Activated CD8-positive, alpha-beta memory T cell treated with anti-CD3 and anti-CD28 coated beads, Interleukin-2, amount 10 ng/mL, durations not matched to agents 7 days and 5 days (primary cell): ENCODE measurements at regions not wholly inside any gene's neighbourhood (a gene's known extent, or its start where the extent isn't known, plus 50 kb on each side); places are given as distances from the start of the nearest gene placed in this dataset.

Experiments
- ATAC-seq: fragments of 150-1000 bp; cut with Tn5 transposase; one replicate; pipeline ENCODE4 v1.10.0; 2021; ENCODE audit warnings: moderate library complexity
- CTCF ChIA-PET: fragments of 350-600 bp; sonication (Branson Sonifier 250); formaldehyde crosslinking; loops from one replicate; lab custom pipeline; 2021; ENCODE audit warnings: antibody characterized with exemption; lab: Charles Lee
- DNase-seq: peaks from one replicate; pipeline ENCODE4 v3.0.0-alpha.2; 2020
- H3K27ac Mint-ChIP-seq: one replicate; pipeline ENCODE4 v1.8.0; 2021; ENCODE audit warnings: mild to moderate bottlenecking, mixed read lengths
- H3K27me3 Mint-ChIP-seq: one replicate; pipeline ENCODE4 v1.8.0; 2021; ENCODE audit warnings: mixed read lengths
- H3K36me3 Mint-ChIP-seq: one replicate; pipeline ENCODE4 v1.8.0; 2021; ENCODE audit warnings: mild to moderate bottlenecking, mixed read lengths
- H3K4me1 Mint-ChIP-seq: one replicate; pipeline ENCODE4 v1.8.0; 2021; ENCODE audit warnings: mixed read lengths
- H3K4me3 Mint-ChIP-seq: one replicate; pipeline ENCODE4 v1.8.0; 2021; ENCODE audit warnings: mild to moderate bottlenecking, moderate library complexity, mixed read lengths
- H3K9me3 Mint-ChIP-seq: one replicate; pipeline ENCODE4 v1.8.0; 2022; ENCODE audit warnings: low read depth, mixed read lengths

- Mint-ChIP-seq H3K27me3 (peaks cover 39% of the 10 kb centered on the region), H3K4me1 (peaks cover 4% of the 10 kb centered on the region), H3K36me3 (no peaks in the 10 kb centered on the region), H3K9me3 (no peaks in the 10 kb centered on the region), H3K27ac (no peak overlapping the region), H3K4me3 (no peak overlapping the region)
- CTCF ChIA-PET = interaction anchor here (2.0 kb wide), 1 partner anchor 194 kb away, joined by 10 read pairs; no protein-coding TSS in a partner anchor
- DNase-seq (no peak), ATAC-seq (no peak)
These were observed 87.7 kb upstream of the CCL2 start for GRCh38 chr17:34167354-34167753.

GRCh38 chr17:34168989-34169388, 86.1 kb upstream of the CCL2 start:
- Mint-ChIP-seq H3K4me1 (peaks cover 4% of the 10 kb centered on the region), H3K36me3 (no peaks in the 10 kb centered on the region), H3K27ac (no peak overlapping the region), H3K27me3 (peaks cover 32% of the 10 kb centered on the region), H3K4me3 (no peak overlapping the region), H3K9me3 (no peaks in the 10 kb centered on the region)
- CTCF ChIA-PET = no interaction called here
- ATAC-seq (no peak), DNase-seq (no peak)

DNA sequence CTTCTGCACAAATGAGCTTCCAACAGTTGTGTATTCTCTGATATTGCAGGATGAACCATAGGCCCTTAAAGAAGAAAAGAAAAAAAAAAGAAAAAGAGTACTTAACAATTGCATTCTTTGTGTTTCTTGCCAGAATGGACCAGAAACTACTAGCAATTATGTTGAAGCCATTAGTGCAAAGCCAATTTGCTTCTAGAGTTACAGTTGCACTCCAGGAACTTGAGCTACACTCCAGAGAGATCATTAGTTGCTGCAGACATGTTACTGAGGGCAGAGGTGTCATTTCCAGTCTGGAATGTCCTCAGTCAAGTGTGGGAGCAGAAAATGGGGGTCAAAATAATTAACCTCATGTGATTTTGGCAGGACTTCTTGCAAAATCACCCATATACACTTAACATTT, 85.6 kb upstream of the CCL2 start:
- no peak for ATAC-seq
- Mint-ChIP-seq H3K4me1 (peaks cover 4% of the 10 kb centered on the region), H3K27me3 (peaks cover 27% of the 10 kb centered on the region), H3K27ac (no peak overlapping the region), H3K9me3 (no peaks in the 10 kb centered on the region), H3K4me3 (no peak overlapping the region), H3K36me3 (no peaks in the 10 kb centered on the region)
- CTCF ChIA-PET = no interaction called here
- no peak for DNase-seq

DNA sequence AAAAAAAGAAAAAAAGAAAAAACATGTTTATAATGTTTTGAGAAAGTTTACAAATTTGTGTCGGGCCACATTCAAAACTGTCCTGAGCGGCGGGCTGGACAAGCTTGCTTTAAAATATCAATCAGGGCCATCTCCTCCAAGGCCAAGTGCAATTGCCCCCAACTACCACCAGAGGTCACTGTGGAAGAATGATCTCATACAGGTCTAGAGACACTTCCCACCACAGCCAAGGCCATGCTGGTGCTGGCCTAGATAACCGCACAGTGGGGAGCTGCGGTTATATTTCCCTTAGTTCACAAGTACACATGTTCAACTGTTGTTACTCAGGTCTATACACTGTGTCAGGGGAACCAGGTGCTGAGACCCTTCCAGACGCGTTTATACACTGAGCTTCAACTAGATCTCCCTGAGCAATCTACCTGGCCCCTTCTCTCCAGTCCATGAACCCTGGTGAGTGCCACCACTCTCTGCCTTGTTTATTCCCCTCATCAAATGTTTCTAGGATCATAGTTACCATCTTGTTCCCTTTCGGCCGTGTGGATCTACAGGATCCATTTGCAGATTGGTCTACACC, 83.8 kb upstream of the CCL2 start:
- Mint-ChIP-seq H3K4me3 (no peak overlapping the region), H3K27me3 (peaks cover 19% of the 10 kb centered on the region), H3K27ac (no peak overlapping the region), H3K4me1 (peaks cover 4% of the 10 kb centered on the region), H3K9me3 (no peaks in the 10 kb centered on the region), H3K36me3 (no peaks in the 10 kb centered on the region)
- DNase-seq = peak; percentile 80
- peak; percentile 68 for ATAC-seq
- CTCF ChIA-PET = interaction anchor here (0.7 to 3.3 kb wide), 18 partner anchors 10 to 1150 kb away, joined by 3 to 49 read pairs (median 3); no protein-coding TSS in a partner anchor

DNA sequence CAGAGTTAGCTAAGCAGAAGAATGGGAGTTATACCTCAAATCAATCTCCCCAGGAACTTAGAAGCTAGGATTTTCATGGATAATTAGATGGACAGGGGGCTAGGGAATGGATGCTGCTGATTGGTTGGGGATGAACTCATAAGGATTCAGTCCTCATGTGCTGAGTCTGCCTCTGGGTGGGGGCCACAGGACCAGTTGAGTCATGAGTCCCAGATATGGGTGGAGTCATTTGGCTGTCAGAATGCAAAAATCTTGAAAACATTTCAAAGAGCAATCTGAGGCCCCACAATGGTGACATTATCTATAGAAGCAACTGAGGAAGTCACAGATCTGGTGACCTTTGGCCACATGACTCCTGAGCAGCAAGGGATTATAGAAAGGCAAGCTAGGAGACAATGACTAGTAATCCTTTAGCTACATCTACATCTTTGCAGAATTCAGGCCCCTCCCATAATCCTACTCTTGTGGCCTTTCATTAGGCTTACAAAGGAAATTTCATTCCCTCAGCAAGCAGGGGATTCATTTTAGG, 82.6 kb upstream of the CCL2 start:
- Mint-ChIP-seq H3K27me3 (peaks cover 21% of the 10 kb centered on the region), H3K36me3 (no peaks in the 10 kb centered on the region), H3K4me3 (no peak overlapping the region), H3K9me3 (no peaks in the 10 kb centered on the region), H3K4me1 (peaks cover 4% of the 10 kb centered on the region), H3K27ac (no peak overlapping the region)
- CTCF ChIA-PET = interaction anchor here (1.3 to 3.3 kb wide), 3 partner anchors 147 to 199 kb away, joined by 3 to 49 read pairs (median 3); no protein-coding TSS in a partner anchor
- DNase-seq (no peak), ATAC-seq (no peak)

DNA sequence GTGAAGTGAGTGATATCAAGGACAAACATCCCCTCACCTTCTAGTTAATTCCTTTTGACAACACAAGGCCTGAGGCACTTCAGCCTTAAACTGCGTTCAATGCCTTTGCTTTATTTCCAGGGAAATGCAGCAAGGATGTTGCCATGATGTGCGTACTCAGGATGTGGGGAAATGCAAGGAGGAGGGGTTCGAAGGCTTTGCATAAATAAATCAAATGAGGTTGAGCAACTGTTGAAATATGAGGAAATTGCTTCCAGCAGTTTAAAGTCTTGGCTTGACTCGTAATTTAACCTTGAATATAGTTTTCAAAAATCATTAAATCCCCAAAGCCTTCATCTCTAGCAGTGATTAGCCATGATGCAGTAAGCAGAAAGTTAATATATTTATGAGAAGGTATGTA, 81.8 kb upstream of the CCL2 start:
- ATAC-seq = no peak
- Mint-ChIP-seq H3K27ac (no peak overlapping the region), H3K27me3 (peaks cover 29% of the 10 kb centered on the region), H3K4me1 (peaks cover 4% of the 10 kb centered on the region), H3K4me3 (no peak overlapping the region), H3K36me3 (no peaks in the 10 kb centered on the region), H3K9me3 (no peaks in the 10 kb centered on the region)
- CTCF ChIA-PET = interaction anchor here (3.3 kb wide), 1 partner anchor 188 kb away, joined by 49 read pairs; no protein-coding TSS in a partner anchor
- DNase-seq = no peak

GRCh38 chr17:34174496-34174895, 80.6 kb upstream of the CCL2 start:
- H3K9me3 Mint-ChIP-seq = no peaks in the 10 kb centered on the region
- no peak overlapping the region for H3K4me3 Mint-ChIP-seq
- H3K36me3 Mint-ChIP-seq = no peaks in the 10 kb centered on the region
- DNase-seq (no peak), ATAC-seq (no peak)
- H3K27me3 Mint-ChIP-seq = peaks cover 27% of the 10 kb centered on the region
- H3K27ac Mint-ChIP-seq = no peak overlapping the region
- H3K4me1 Mint-ChIP-seq = peaks cover 4% of the 10 kb centered on the region
- CTCF ChIA-PET = interaction anchor here (1.2 kb wide), 1 partner anchor 187 kb away, joined by 3 read pairs; no protein-coding TSS in a partner anchor

DNA sequence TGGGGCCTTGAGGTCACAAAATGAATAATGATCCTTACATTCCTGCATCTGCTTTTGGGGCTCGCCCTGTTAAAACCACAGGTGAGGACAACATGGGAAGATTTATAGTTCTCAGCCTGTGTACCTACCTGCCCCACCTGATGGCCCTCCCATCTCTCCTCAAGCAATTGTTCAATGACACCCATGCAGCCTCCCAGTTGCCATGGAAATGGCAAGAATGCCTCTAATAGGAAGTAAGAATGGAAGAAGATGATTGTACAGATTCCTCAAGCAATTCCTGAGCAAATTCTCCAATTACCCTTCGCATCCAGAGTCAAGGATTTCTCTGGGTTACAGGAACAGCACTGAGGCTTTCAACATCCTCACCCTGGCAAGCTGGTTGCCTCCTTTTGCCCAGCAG, 78.6 kb upstream of the CCL2 start:
- Mint-ChIP-seq H3K4me1 (peaks cover 2% of the 10 kb centered on the region), H3K4me3 (no peak overlapping the region), H3K9me3 (no peaks in the 10 kb centered on the region), H3K27ac (no peak overlapping the region), H3K36me3 (no peaks in the 10 kb centered on the region), H3K27me3 (peaks cover 45% of the 10 kb centered on the region)
- CTCF ChIA-PET = no interaction called here
- ATAC-seq = no peak
- no peak for DNase-seq

GRCh38 chr17:34177642-34178041, 77.4 kb upstream of the CCL2 start:
- Mint-ChIP-seq H3K27me3 (peaks cover 50% of the 10 kb centered on the region), H3K4me3 (no peak overlapping the region), H3K27ac (no peak overlapping the region), H3K9me3 (no peaks in the 10 kb centered on the region), H3K36me3 (no peaks in the 10 kb centered on the region), H3K4me1 (peaks cover 4% of the 10 kb centered on the region)
- CTCF ChIA-PET = no interaction called here
- no peak for DNase-seq
- ATAC-seq = no peak

GRCh38 chr17:34178092-34178491, 77.0 kb upstream of the CCL2 start:
- no peaks in the 10 kb centered on the region for H3K36me3 Mint-ChIP-seq
- H3K4me3 Mint-ChIP-seq = no peak overlapping the region
- no peak overlapping the region for H3K27ac Mint-ChIP-seq
- CTCF ChIA-PET = no interaction called here
- no peak for ATAC-seq
- H3K9me3 Mint-ChIP-seq = no peaks in the 10 kb centered on the region
- peaks cover 50% of the 10 kb centered on the region for H3K27me3 Mint-ChIP-seq
- DNase-seq = no peak
- peaks cover 4% of the 10 kb centered on the region for H3K4me1 Mint-ChIP-seq

- no peak for ATAC-seq
These were observed 72.9 kb upstream of the CCL2 start for GRCh38 chr17:34182036-34182803.

DNA sequence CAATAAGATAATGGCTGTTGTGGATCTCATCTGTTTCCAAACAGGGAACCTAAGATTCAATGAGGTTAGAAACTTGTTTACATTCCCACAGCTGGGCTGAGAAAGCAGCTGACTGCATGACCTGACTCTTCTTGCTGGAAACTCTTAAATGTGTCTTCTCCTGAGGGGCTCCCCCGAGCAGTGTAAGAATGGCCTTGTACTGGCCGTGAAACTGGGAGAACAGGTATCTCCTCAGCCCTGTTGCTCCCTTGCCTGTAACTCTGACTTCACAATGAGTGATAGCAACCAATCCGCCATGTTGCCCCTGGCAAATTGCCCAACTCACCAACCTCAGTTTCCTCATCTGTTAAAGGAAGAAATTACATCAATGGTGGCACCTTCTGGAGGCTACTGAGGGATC, 59.1 kb upstream of the CCL2 start:
- ATAC-seq (no peak), DNase-seq (no peak)
- CTCF ChIA-PET = interaction anchor here (3.0 kb wide), 1 partner anchor 166 kb away, joined by 32 read pairs; the partner anchor contains the start of gene CCL1
- H3K27me3 Mint-ChIP-seq = peaks cover 58% of the 10 kb centered on the region
- peaks cover 8% of the 10 kb centered on the region for H3K4me1 Mint-ChIP-seq
- H3K36me3 Mint-ChIP-seq = no peaks in the 10 kb centered on the region
- H3K27ac Mint-ChIP-seq = no peak overlapping the region
- H3K4me3 Mint-ChIP-seq = no peak overlapping the region
- no peaks in the 10 kb centered on the region for H3K9me3 Mint-ChIP-seq

More at GRCh38 chr17:34182036-34182803, 72.9 kb upstream of the CCL2 start:
- Mint-ChIP-seq H3K9me3 (no peaks in the 10 kb centered on the region), H3K4me1 (peaks cover 4% of the 10 kb centered on the region), H3K4me3 (no peak overlapping the region), H3K36me3 (no peaks in the 10 kb centered on the region), H3K27me3 (peaks cover 45% of the 10 kb centered on the region), H3K27ac (no peak overlapping the region)
- DNase-seq = no peak
- CTCF ChIA-PET = no interaction called here

DNA sequence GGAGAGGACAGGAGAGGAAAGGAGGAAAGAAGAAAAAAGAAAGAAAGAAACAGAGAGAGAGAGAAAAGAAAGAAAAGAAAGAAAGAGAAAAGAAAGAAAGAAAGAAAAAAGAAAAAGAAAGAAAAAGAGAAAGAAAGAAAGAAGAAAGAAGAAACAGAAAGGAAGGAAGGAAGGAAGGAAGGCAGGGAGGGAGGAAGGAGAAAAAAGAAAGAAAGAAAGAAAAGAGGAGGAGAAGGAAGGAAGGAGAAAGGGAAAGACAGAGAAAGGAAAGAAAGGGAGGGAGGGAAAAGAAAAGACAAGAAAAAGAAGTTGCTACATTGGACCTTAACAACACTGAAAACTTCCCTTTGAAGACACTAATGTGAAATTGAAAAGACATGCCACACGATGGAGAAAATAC, 56.6 kb upstream of the CCL2 start:
- Mint-ChIP-seq H3K9me3 (no peaks in the 10 kb centered on the region), H3K36me3 (no peaks in the 10 kb centered on the region), H3K4me1 (peaks cover 27% of the 10 kb centered on the region), H3K4me3 (no peak overlapping the region), H3K27ac (no peak overlapping the region), H3K27me3 (peaks cover 64% of the 10 kb centered on the region)
- DNase-seq (no peak), ATAC-seq (no peak)
- CTCF ChIA-PET = interaction anchor here (6.8 kb wide), 1 partner anchor 164 kb away, joined by 262 read pairs; the partner anchor contains the start of gene CCL1
